ENCODE measurements at regions not wholly inside any gene's neighbourhood (a gene's known extent, or its start where the extent isn't known, plus 50 kb on each side); places are given as distances from the start of the nearest gene placed in this dataset.

DNA sequence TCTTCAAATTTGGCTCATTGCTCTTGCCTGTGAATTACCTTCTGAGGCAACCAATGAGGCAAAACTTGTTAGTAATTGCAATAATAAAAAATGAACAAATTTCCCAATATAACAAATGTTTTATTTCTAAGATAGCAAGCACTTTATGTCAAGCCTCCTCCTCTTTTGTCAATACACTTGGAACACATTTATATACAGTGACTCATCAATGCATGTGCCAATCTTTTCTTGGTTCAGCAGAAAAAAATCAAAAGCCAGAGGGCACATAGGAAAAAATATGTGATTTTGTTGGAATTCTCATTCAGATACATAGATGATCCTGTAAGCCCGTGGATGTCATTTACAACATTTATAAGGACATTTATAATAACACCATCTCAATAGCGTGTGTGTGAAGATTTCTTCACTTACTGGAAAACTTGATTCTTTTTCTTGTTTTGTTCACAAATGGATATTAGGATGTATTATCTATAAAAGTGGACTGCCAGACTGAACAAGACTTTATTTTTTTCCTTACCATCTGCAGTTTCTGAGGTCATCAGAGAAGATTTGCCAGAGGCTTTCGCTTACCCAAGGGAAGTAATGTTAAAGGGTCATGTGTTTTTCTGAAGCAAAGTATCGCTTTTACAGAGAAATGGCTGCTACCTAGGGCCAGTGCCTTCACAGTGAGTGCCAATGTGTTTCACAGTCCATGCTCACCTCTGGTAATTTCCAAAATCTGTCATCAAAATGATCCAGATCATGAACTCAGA lies 645.7 kb upstream of the PTBP2 start:
- 2% methylated on average over 4 of the region's 4 CpGs for WGBS (ENCODE audit: low lambda C conversion rate)
- Histone ChIP-seq H3K4me1 (ENCODE audit: insufficient read depth, low read length) (no peaks in the 10 kb centered on the region), H3K9ac (ENCODE audit: insufficient read depth, low read depth, low read length) (no peak overlapping the region), H4K20me1 (ENCODE audit: insufficient read depth, low read length) (no peaks in the 10 kb centered on the region), H3K9me3 (ENCODE audit: low read length) (peaks cover 8% of the 10 kb centered on the region; the same call in 1 of the 2 replicates), H3K36me3 (replicated peaks in 1 of 2; ENCODE audit: control insufficient read depth in 1 of 2, insufficient read depth in 2 of 2, low read length in 2 of 2) (no peaks in the 10 kb centered on the region), H3K27ac (ENCODE audit: extremely low read length, insufficient read depth, low read length) (no peak overlapping the region), H3K79me2 (ENCODE audit: insufficient read depth, low read length) (no peaks in the 10 kb centered on the region), H3K4me3 (replicated peaks in 1 of 3; ENCODE audit: insufficient read depth in 1 of 3, low read depth in 2 of 3, low read length in 3 of 3) (no peak overlapping the region), H3K27me3 (ENCODE audit: control insufficient read depth in 1 of 2, insufficient read depth in 2 of 2, low read length in 2 of 2) (no peaks in the 10 kb centered on the region), H2AFZ (ENCODE audit: low read length) (no peak overlapping the region), H3K4me2 (ENCODE audit: low read depth, low read length) (no peak overlapping the region)
- DNase-seq (ENCODE audit: low spot score) (no peak), FAIRE-seq (no peak), ATAC-seq (no peak)
- intact Hi-C loops (cut with micrococcal nuclease; ENCODE audit: unreplicated experiment) (no loop called here), in situ Hi-C loops (cut with HindIII; ENCODE audit: extremely low pct_ligation_motif_present, low pct_unique_long_range_greater_than_20kb) (no loop called here)
- POLR2A ChIA-PET, result no interaction called here
- CTCF ChIA-PET (ENCODE audit: low intra/inter-chr PET ratio, low total read pairs), result no interaction called here
- BruUV-seq (replicated peaks), result no TSS peak
- TF ChIP-seq HOXA7 (CRISPR knock-in tag; IDR thresholded peaks at IDR 0.05) (no peak), RXRA (CRISPR knock-in tag; IDR thresholded peaks at IDR 0.05) (no peak), TBX2 (CRISPR knock-in tag; IDR thresholded peaks at IDR 0.05; ENCODE audit: borderline replicate concordance) (no peak), ZNF468 (CRISPR knock-in tag; IDR thresholded peaks at IDR 0.05) (no peak), SRSF4 (IDR thresholded peaks at IDR 0.05; ENCODE audit: low read depth, low read length, poor library complexity, severe bottlenecking) (no peak), MAZ (IDR thresholded peaks at IDR 0.05; ENCODE audit: borderline replicate concordance, low read depth, low read length) (no peak), MAZ (CRISPR knock-in tag; IDR thresholded peaks at IDR 0.05; ENCODE audit: low read depth) (no peak), BORCS8-MEF2B (CRISPR knock-in tag; IDR thresholded peaks at IDR 0.05) (no peak), ZSCAN22 (CRISPR knock-in tag; IDR thresholded peaks at IDR 0.05) (no peak), RFXAP (CRISPR knock-in tag; IDR thresholded peaks at IDR 0.05; ENCODE audit: borderline replicate concordance) (no peak), ZNF101 (CRISPR knock-in tag; IDR thresholded peaks at IDR 0.05; ENCODE audit: borderline replicate concordance, low read depth) (no peak), DR1 (CRISPR knock-in tag; IDR thresholded peaks at IDR 0.05) (no peak), ZSCAN30 (CRISPR knock-in tag; IDR thresholded peaks at IDR 0.05) (no peak)
- TF ChIP-seq, protein P1, sequence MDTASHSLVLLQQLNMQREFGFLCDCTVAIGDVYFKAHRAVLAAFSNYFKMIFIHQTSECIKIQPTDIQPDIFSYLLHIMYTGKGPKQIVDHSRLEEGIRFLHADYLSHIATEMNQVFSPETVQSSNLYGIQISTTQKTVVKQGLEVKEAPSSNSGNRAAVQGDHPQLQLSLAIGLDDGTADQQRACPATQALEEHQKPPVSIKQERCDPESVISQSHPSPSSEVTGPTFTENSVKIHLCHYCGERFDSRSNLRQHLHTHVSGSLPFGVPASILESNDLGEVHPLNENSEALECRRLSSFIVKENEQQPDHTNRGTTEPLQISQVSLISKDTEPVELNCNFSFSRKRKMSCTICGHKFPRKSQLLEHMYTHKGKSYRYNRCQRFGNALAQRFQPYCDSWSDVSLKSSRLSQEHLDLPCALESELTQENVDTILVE (CRISPR knock-in tag; IDR thresholded peaks at IDR 0.05), result no peak
- TF ChIP-seq, protein P2, sequence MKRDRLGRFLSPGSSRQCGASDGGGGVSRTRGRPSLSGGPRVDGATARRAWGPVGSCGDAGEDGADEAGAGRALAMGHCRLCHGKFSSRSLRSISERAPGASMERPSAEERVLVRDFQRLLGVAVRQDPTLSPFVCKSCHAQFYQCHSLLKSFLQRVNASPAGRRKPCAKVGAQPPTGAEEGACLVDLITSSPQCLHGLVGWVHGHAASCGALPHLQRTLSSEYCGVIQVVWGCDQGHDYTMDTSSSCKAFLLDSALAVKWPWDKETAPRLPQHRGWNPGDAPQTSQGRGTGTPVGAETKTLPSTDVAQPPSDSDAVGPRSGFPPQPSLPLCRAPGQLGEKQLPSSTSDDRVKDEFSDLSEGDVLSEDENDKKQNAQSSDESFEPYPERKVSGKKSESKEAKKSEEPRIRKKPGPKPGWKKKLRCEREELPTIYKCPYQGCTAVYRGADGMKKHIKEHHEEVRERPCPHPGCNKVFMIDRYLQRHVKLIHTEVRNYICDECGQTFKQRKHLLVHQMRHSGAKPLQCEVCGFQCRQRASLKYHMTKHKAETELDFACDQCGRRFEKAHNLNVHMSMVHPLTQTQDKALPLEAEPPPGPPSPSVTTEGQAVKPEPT (CRISPR knock-in tag; IDR thresholded peaks at IDR 0.05; ENCODE audit: low read depth), result no peak
